ENCODE measurements at regions not wholly inside any gene's neighbourhood (a gene's known extent, or its start where the extent isn't known, plus 50 kb on each side); places are given as distances from the start of the nearest gene placed in this dataset.
"Not testable (repeated sequence)": the region's sequence is repeated elsewhere in the genome, so short reads cannot be mapped to it uniquely, and the experiment has no call there.

GRCh38 chrY:17511984-17512383 lies 368.0 kb downstream of the CDY2B start:
- DNase-seq, result not testable (repeated sequence)

- DNase-seq, result not testable (repeated sequence)
Observed at GRCh38 chrY:17511476-17511875, 368.5 kb downstream of the CDY2B start.

DNA sequence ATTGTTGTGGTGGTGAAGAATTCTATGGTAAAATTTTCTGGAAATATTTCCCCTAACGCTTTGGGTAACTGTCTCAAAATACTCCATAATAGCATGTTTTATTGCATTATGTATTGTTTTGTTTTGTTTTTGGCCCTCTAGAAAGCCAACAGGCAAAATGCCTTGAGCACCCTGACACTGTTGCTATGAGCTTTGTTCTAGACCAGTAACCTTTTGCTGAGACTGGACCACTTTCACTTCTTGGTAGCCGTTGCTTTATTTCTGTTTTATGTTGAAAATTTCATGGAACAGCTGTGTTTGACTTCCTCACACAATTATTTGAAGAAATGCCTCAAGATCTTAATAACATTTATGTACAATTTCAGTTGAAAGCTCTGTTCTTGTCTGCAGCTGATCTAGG lies 374.2 kb downstream of the CDY2B start:
- DNase-seq, result not testable (repeated sequence)

GRCh38 chrY:17484763-17485162 lies 395.3 kb downstream of the CDY2B start:
- not testable (repeated sequence) for DNase-seq

DNA sequence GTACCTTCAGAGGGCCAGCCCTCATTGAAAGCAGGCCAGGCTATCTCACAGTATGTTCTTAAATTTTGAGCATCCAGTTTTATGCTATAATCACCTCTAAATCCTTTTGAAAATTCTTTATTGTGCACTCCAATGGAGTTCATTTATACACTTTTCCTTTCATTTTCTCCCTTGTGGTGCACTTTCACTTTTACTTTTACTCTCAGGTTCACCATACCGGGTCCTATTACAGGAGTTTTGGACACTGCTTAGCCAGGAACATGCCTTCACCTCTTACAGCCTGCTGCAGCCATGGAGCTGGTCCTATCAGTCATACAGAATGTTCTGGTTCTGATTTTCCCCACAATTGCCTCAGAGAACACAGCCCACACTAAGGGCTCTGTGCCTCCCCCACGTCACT lies 395.9 kb downstream of the CDY2B start:
- DNase-seq, result not testable (repeated sequence)

- DNase-seq, result not testable (repeated sequence)
Observed at GRCh38 chrY:17481389-17482022, 398.5 kb downstream of the CDY2B start.

DNA sequence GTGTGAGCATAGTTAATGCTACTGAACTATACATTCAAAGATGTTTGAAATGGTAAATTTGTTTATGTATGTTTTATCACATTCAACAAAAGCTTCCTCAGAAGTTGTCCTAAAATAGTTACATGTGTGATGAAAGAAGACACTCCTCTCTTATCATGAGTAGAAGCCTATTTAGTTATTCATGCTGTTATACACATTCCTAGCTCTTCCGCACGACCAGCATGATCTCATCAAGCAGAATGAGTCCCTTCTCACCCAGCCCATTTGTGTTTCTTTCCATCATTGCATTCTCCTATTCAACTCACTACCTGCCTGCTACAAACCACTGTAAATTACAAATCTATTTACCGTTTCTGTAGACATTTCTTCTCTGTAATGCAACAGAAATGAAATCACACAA lies 408.0 kb downstream of the CDY2B start:
- not testable (repeated sequence) for DNase-seq

DNA sequence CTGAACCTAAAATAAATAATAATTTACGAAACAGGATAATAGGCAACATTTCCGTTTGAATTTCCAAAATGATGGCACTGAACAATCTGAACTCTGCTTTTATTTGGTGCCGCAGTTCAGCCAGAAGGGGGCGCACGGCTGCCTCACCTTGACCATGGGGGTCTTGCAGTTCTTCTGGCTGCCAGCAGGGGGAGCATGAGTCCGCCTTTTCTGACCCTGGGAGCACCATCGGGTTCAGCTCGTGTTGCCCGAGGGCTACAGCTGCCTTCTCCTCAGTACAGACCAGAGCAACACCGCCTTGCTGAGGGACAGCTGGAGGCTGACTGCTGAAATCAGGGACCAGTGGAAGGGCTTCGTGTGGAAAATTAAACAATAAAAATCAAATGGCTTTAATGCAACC lies 420.3 kb downstream of the CDY2B start:
- DNase-seq, result not testable (repeated sequence)

DNA sequence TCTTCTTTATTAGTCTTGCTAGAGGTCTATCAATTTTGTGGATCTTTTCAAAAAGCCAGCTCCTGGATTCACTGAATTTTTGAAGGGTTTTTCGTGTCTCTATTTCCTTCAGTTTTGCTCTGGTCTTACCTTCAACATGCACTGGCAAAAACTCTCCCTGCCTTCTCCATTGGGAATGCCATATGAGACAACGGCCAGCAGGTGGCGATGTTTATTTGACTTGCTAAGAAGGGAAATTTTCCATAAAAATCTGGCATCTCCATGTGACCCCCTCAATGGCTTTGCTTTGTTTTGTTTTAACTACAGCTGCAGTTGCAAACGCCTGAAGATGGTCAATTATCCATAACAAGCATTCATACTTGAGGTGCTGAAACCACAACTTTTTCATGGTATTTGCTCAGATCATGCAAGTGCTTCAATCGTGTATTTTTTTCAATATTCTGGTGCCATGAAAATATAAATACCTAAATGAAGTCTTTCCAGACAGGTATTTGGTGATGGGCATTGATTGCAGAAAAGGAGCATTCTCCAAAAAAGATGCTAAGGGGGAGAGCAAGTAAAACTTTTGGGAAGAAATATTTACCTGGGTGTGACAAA lies 449.4 kb downstream of the CDY2B start:
- peak in 1 of 2 donors; percentile 21 for DNase-seq

- DNase-seq, result no peak
Observed at GRCh38 chrY:17398336-17399072, 481.5 kb downstream of the CDY2B start.

GRCh38 chrY:17397659-17398058 lies 482.4 kb downstream of the CDY2B start:
- no peak for DNase-seq

- DNase-seq, result no peak
Observed at GRCh38 chrY:17381431-17382070, 498.5 kb downstream of the CDY2B start.

GRCh38 chrY:17378326-17378725 lies 501.7 kb downstream of the CDY2B start:
- no peak for DNase-seq

DNA sequence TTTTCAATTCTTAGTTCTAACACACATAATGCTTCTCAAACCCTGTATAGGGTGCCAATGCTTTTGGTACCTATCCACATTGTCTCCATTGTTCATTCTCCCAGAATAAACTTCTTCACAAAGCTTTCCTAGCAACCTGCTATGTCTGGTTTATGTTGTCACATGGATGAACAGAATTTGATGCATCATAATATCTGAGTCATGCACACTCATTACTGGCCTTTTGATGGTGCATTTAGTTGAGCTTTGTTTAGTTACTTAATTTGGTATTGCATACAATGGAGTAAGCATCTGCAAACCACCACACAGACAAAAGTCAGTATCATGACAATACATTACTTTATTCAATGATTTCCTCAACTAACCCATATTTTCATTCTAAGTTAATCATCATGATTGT lies 511.6 kb downstream of the CDY2B start:
- no peak for DNase-seq

- no peak for DNase-seq
Observed at GRCh38 chrY:17366400-17366799, 513.6 kb downstream of the CDY2B start.

GRCh38 chrY:17339028-17339427 lies 541.0 kb downstream of the CDY2B start:
- DNase-seq, result no peak

- no peak for DNase-seq
Observed at GRCh38 chrY:17330733-17331132, 549.3 kb downstream of the CDY2B start.

DNA sequence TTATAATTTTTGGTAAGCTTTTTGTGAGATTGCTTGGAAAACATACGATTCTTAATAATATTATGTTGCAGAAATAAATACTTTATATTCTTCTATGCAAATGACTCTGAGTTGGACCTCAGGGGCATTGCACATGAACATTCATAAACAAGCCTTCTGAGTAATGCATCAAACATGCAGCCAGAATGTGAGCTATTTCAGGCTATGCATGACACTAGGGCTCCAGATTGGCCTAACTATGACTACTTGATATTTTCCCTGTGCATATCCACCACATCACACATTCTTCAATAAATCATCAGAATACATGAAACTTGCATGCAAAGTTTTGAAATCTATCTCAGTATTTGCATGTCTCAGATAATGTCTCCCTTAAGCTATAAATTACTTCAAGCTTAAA lies 560.1 kb downstream of the CDY2B start:
- DNase-seq, result no peak

GRCh38 chrY:17318631-17319030 lies 561.4 kb downstream of the CDY2B start:
- no peak for DNase-seq

- no peak for DNase-seq
Observed at GRCh38 chrY:17277056-17277455, 603.0 kb downstream of the CDY2B start.

- no peak for DNase-seq
Observed at GRCh38 chrY:17259497-17259896, 620.5 kb downstream of the CDY2B start.

- no peak for DNase-seq
Observed at GRCh38 chrY:17238406-17238805, 641.6 kb downstream of the CDY2B start.

GRCh38 chrY:17235769-17236168 lies 644.3 kb downstream of the CDY2B start:
- DNase-seq, result no peak

All from stimulated activated CD4-positive, alpha-beta T cell treated with anti-CD3 and anti-CD28 coated beads, Interleukin-2, amount 100 ng/mL, for 24 hours (primary cell).